HEK293 (cell line): ENCODE measurements at regions not wholly inside any gene's neighbourhood (a gene's known extent, or its start where the extent isn't known, plus 50 kb on each side); places are given as distances from the start of the nearest gene placed in this dataset.

Source experiments
- CTCF ChIA-PET: fragments of 350-600 bp; formaldehyde crosslinking; extraction: SDS; loops from one replicate; lab custom pipeline; 2021; ENCODE audit warnings: antibody characterized with exemption; lab: Yijun Ruan, JAX
- POLR2A ChIA-PET: fragments of 300-600 bp; formaldehyde crosslinking; extraction: SDS; loops from one replicate; lab custom pipeline; 2020; ENCODE audit warnings: antibody characterized with exemption, inconsistent platforms; lab: Yijun Ruan, JAX
- H3K27ac ChIP-seq: fragments of 200-500 bp; sonication (Bioruptor generic); 2 replicates; pipeline ENCODE4 v1.5.1; 2014; ENCODE audit warnings: low read depth, low read length, control low read depth, inconsistent platforms; ENCODE audit errors: extremely low read depth
- H3K36me3 ChIP-seq, 2 experiments: fragments of 200-500 bp in 1 of 2; sonication (Bioruptor generic) in 1 of 2; 1 replicate in 1 of 2; 2 replicates in 1 of 2; pipeline ENCODE4 v1.5.1; 2014 to 2017; ENCODE audit warnings: inconsistent platforms in 2 of 2, low read length in 2 of 2; ENCODE audit not compliant: control insufficient read depth in 2 of 2, insufficient read depth in 1 of 2
- H3K4me1 ChIP-seq: fragments of 200-500 bp; sonication (Bioruptor generic); 2 replicates; pipeline ENCODE4 v1.5.1; 2014; ENCODE audit warnings: mild to moderate bottlenecking, low read length, inconsistent platforms; ENCODE audit not compliant: control insufficient read depth, insufficient read depth
- H3K4me3 ChIP-seq: 2 replicates; pipeline ENCODE4 v1.5.1; 2011; ENCODE audit warnings: low read depth, mild to moderate bottlenecking, control low read depth, low read length, moderate library complexity
- H3K9me3 ChIP-seq: fragments of 200-500 bp; sonication (Bioruptor generic); 2 replicates; pipeline ENCODE4 v1.5.1; 2014; ENCODE audit warnings: low read depth, low read length, inconsistent platforms; ENCODE audit not compliant: control insufficient read depth, insufficient read depth
- KLF17 ChIP-seq: fragments of 450-650 bp; formaldehyde crosslinking; IDR thresholded peaks from 2 replicates; pipeline ENCODE4 v1.5.1; 2016; ENCODE audit warnings: missing biosample characterization, missing genetic modification characterization
- PATZ1 ChIP-seq: fragments of 450-650 bp; formaldehyde crosslinking; IDR thresholded peaks from 2 replicates; pipeline ENCODE4 v1.5.1; 2016; ENCODE audit warnings: missing biosample characterization, missing genetic modification characterization
- SCRT1 ChIP-seq: fragments of 450-650 bp; formaldehyde crosslinking; IDR thresholded peaks from 2 replicates; pipeline ENCODE4 v1.5.1; 2016; ENCODE audit warnings: missing biosample characterization, missing genetic modification characterization, borderline replicate concordance
- SCRT2 ChIP-seq: fragments of 450-650 bp; formaldehyde crosslinking; IDR thresholded peaks from 2 replicates; pipeline ENCODE4 v1.5.1; 2016; ENCODE audit warnings: missing biosample characterization, missing genetic modification characterization
- ZBTB20 ChIP-seq: fragments of 450-650 bp; formaldehyde crosslinking; IDR thresholded peaks from 2 replicates; pipeline ENCODE4 v1.5.1; 2016; ENCODE audit warnings: missing biosample characterization, missing genetic modification characterization
- ZBTB21 ChIP-seq: fragments of 450-650 bp; formaldehyde crosslinking; IDR thresholded peaks from 2 replicates; pipeline ENCODE4 v1.5.1; 2017; ENCODE audit warnings: missing biosample characterization, missing genetic modification characterization
- ZBTB8A ChIP-seq: fragments of 450-650 bp; formaldehyde crosslinking; IDR thresholded peaks from 2 replicates; pipeline ENCODE4 v1.5.1; 2016; ENCODE audit warnings: missing biosample characterization, missing genetic modification characterization
- ZNF18 ChIP-seq: fragments of 450-650 bp; formaldehyde crosslinking; IDR thresholded peaks from 2 replicates; pipeline ENCODE4 v1.5.1; 2016; ENCODE audit warnings: missing biosample characterization, missing genetic modification characterization
- ZNF19 ChIP-seq: fragments of 450-650 bp; formaldehyde crosslinking; IDR thresholded peaks from 2 replicates; pipeline ENCODE4; 2016; ENCODE audit warnings: missing biosample characterization, missing genetic modification characterization, low read depth
- ZNF239 ChIP-seq: fragments of 450-650 bp; formaldehyde crosslinking; IDR thresholded peaks from 2 replicates; pipeline ENCODE4 v1.5.1; 2016; ENCODE audit warnings: missing biosample characterization, missing genetic modification characterization
- ZNF48 ChIP-seq: fragments of 450-650 bp; formaldehyde crosslinking; IDR thresholded peaks from 2 replicates; pipeline ENCODE4 v1.5.1; 2016; ENCODE audit warnings: missing biosample characterization, missing genetic modification characterization
- ZNF513 ChIP-seq: fragments of 450-650 bp; IDR thresholded peaks from 2 replicates; pipeline ENCODE4 v1.5.1; 2018; ENCODE audit warnings: missing biosample characterization, missing genetic modification characterization
- ZNF548 ChIP-seq: fragments of 450-650 bp; formaldehyde crosslinking; IDR thresholded peaks from 2 replicates; pipeline ENCODE4 v1.5.1; 2016; ENCODE audit warnings: missing biosample characterization, missing genetic modification characterization
- ZNF585B ChIP-seq: fragments of 450-650 bp; formaldehyde crosslinking; IDR thresholded peaks from 2 replicates; pipeline ENCODE4 v1.5.1; 2016; ENCODE audit warnings: missing biosample characterization, missing genetic modification characterization
- ZNF623 ChIP-seq: fragments of 450-650 bp; formaldehyde crosslinking; IDR thresholded peaks from 2 replicates; pipeline ENCODE4 v1.5.1; 2016; ENCODE audit warnings: missing biosample characterization, missing genetic modification characterization
- ZNF629 ChIP-seq: fragments of 450-650 bp; formaldehyde crosslinking; IDR thresholded peaks from 2 replicates; pipeline ENCODE4 v1.5.1; 2017; ENCODE audit warnings: missing biosample characterization, missing genetic modification characterization
- ZNF777 ChIP-seq: fragments of 450-650 bp; formaldehyde crosslinking; IDR thresholded peaks from 2 replicates; pipeline ENCODE4 v1.5.1; 2017; ENCODE audit warnings: missing biosample characterization, missing genetic modification characterization, borderline replicate concordance

- no peak for TF ChIP-seq ZNF777
- no peak for TF ChIP-seq ZNF513 (tag by site-specific recombination)
- TF ChIP-seq ZNF18 (tag by site-specific recombination) = no peak
- TF ChIP-seq ZNF629 (tag by site-specific recombination) = no peak
- TF ChIP-seq ZNF623 (tag by site-specific recombination) = no peak
Measured at GRCh38 chr2:174664084-174664759, 66.6 kb upstream of the WIPF1 start (continued).

- POLR2A ChIA-PET = interaction anchor here (0.6 kb wide), 1 partner anchor 11 kb away, joined by 6 read pairs; no protein-coding TSS in a partner anchor
- Histone ChIP-seq H3K9me3 (no peaks in the 10 kb centered on the region), H3K4me1 (no peaks in the 10 kb centered on the region), H3K4me3 (no peak overlapping the region), H3K36me3 (no peaks in the 10 kb centered on the region), H3K27ac (no peak overlapping the region)
- no peak for TF ChIP-seq ZNF48 (tag by site-specific recombination)
- no peak for TF ChIP-seq ZBTB21 (tag by site-specific recombination)
- TF ChIP-seq ZNF18 (tag by site-specific recombination) = no peak
- TF ChIP-seq ZBTB8A (tag by site-specific recombination) = no peak
- no peak for TF ChIP-seq SCRT1 (tag by site-specific recombination)
- TF ChIP-seq ZNF19 (tag by site-specific recombination) = no peak
- no peak for TF ChIP-seq ZNF239 (tag by site-specific recombination)
- TF ChIP-seq SCRT2 = no peak
- TF ChIP-seq KLF17 (tag by site-specific recombination) = no peak
- TF ChIP-seq ZNF585B (tag by site-specific recombination) = no peak
- no peak for TF ChIP-seq ZNF548 (tag by site-specific recombination)
- no peak for TF ChIP-seq ZBTB20 (tag by site-specific recombination)
- CTCF ChIA-PET = no interaction called here
Measured at GRCh38 chr2:174663550-174663949, 65.9 kb upstream of the WIPF1 start.

GRCh38 chr2:174662859-174663258 lies 65.3 kb upstream of the WIPF1 start:
- ChIA-PET CTCF (interaction anchor here (0.6 kb wide), 1 partner anchor 60 kb away, joined by 3 read pairs; no protein-coding TSS in a partner anchor), POLR2A (no interaction called here)
- TF ChIP-seq PATZ1 (tag by site-specific recombination) = no peak
- H3K4me3 ChIP-seq = no peak overlapping the region
- H3K27ac ChIP-seq = no peak overlapping the region
- no peaks in the 10 kb centered on the region for H3K36me3 ChIP-seq
- H3K4me1 ChIP-seq = no peaks in the 10 kb centered on the region
- H3K9me3 ChIP-seq = no peaks in the 10 kb centered on the region
